K562 (cell line): ENCODE measurements at regions not wholly inside any gene's neighbourhood (a gene's known extent, or its start where the extent isn't known, plus 50 kb on each side); places are given as distances from the start of the nearest gene placed in this dataset.

Experiments used
- ATAC-seq: fragments of 200-7000 bp; cut with Tn5 transposase; 3 replicates; pipeline ENCODE4 v1.9.1; 2020; ENCODE audit warnings: moderate library complexity
- BruUV-seq: library from RNA; stranded (reverse); fragments of 400-500 nt; replicated peaks from 2 replicates; lab custom pipeline; 2021; lab: Mats Ljungman, UMichigan
- CTCF ChIA-PET: fragments of 300-600 bp; formaldehyde crosslinking; extraction: SDS; loops from one replicate; lab custom pipeline; 2021; ENCODE audit warnings: low intra/inter-chr PET ratio; lab: Yijun Ruan, JAX
- POLR2A ChIA-PET: fragments of 300-600, 350-650 bp; sonication (Branson Sonifier 250); formaldehyde crosslinking; extraction: SDS; loops from one replicate; lab custom pipeline; 2021; ENCODE audit warnings: antibody characterized with exemption, inconsistent platforms; lab: Yijun Ruan, JAX
- DNase-seq, 4 experiments: peaks; one replicate each; pipeline versions ENCODE4 v3.0.0 to v3.0.0-alpha.2; 2011 to 2018; ENCODE audit warnings: low spot score in 3 of 4, mixed read lengths in 3 of 4; ENCODE audit errors: extremely low read depth in 1 of 4
- FAIRE-seq: peaks from 2 replicates; lab custom pipeline; 2011; peaks lifted over from hg19 to GRCh38; lab: Jason Lieb, UNC
- H2AFZ ChIP-seq: 2 replicates; pipeline ENCODE4 v1.6.0; 2011; ENCODE audit warnings: low read depth, low read length, control low read depth, inconsistent platforms
- H3K27ac ChIP-seq: fragments of 200-600 bp; 3 replicates; pipeline ENCODE4 v1.8.0; 2011; ENCODE audit warnings: low read depth, mild to moderate bottlenecking, control low read depth, inconsistent platforms, low read length, moderate library complexity, mixed read lengths; ENCODE audit errors: extremely low read depth
- H3K27me3 ChIP-seq, 2 experiments: fragments of 300-600 bp in 1 of 2; 2 replicates in 1 of 2; 3 replicates in 1 of 2; pipeline versions ENCODE4 v1.6.0 to v1.8.0; 2011; ENCODE audit warnings: inconsistent platforms in 2 of 2, low read length in 2 of 2, mild to moderate bottlenecking in 1 of 2, mixed read lengths in 1 of 2, moderate library complexity in 1 of 2; ENCODE audit not compliant: control insufficient read depth in 2 of 2, insufficient read depth in 2 of 2
- H3K36me3 ChIP-seq: fragments of 300-600 bp; 3 replicates; pipeline ENCODE4 v1.8.0; 2011; ENCODE audit warnings: mild to moderate bottlenecking, low read length, inconsistent platforms; ENCODE audit not compliant: control insufficient read depth, insufficient read depth
- H3K4me1 ChIP-seq, 2 experiments: fragments of 200-600 bp in 1 of 2; replicated peaks in 1 of 2; 2 replicates in 1 of 2; 3 replicates in 1 of 2; pipeline versions ENCODE4 v1.5.1 to v1.8.0; 2011; ENCODE audit warnings: inconsistent platforms in 2 of 2, low read length in 2 of 2, mild to moderate bottlenecking in 1 of 2, mixed read lengths in 1 of 2, moderate library complexity in 1 of 2; ENCODE audit not compliant: control insufficient read depth in 2 of 2, insufficient read depth in 2 of 2
- H3K4me2 ChIP-seq: 2 replicates; pipeline ENCODE4 v1.6.1; 2011; ENCODE audit warnings: low read length, control low read depth, inconsistent platforms, mixed read lengths; ENCODE audit not compliant: insufficient read depth
- H3K4me3 ChIP-seq: fragments of 200-600 bp; sonication (generic), shearing (Covaris generic); 2 replicates; pipeline ENCODE4 v1.5.1; 2016; ENCODE audit warnings: control low read depth, inconsistent platforms
- H3K79me2 ChIP-seq: fragments of 200-600 bp; 3 replicates; pipeline ENCODE4 v1.8.0; 2011; ENCODE audit warnings: low read length, inconsistent platforms; ENCODE audit not compliant: control insufficient read depth, insufficient read depth
- H3K9ac ChIP-seq, 2 experiments: 2 replicates each; pipeline versions ENCODE4 v1.6.0 to v1.6.1; 2011; ENCODE audit warnings: low read depth in 2 of 2, low read length in 2 of 2, control low read depth in 1 of 2, inconsistent platforms in 1 of 2, mild to moderate bottlenecking in 1 of 2, mixed read lengths in 1 of 2; ENCODE audit not compliant: insufficient read depth in 1 of 2
- H3K9me1 ChIP-seq: one replicate; pipeline ENCODE4 v1.6.0; 2011; ENCODE audit warnings: inconsistent platforms, mild to moderate bottlenecking, low read length, moderate library complexity; ENCODE audit not compliant: control insufficient read depth, insufficient read depth
- H3K9me3 ChIP-seq: replicated peaks from 2 replicates; pipeline ENCODE4 v1.5.1; 2011; ENCODE audit warnings: low read depth, low read length, inconsistent platforms; ENCODE audit not compliant: control insufficient read depth, insufficient read depth
- H4K20me1 ChIP-seq: replicated peaks from 2 replicates; pipeline ENCODE4 v1.6.1; 2011; ENCODE audit warnings: low read length, inconsistent platforms, mixed read lengths; ENCODE audit not compliant: control insufficient read depth, insufficient read depth
- ATF7 ChIP-seq: fragments of 450-650 bp; IDR thresholded peaks from 2 replicates; pipeline ENCODE4 v1.7.1; 2014; ENCODE audit warnings: mild to moderate bottlenecking, moderate library complexity
- MCM7 ChIP-seq, 2 experiments: fragments of 450-650 bp; IDR thresholded peaks; 2 replicates each; pipeline ENCODE4 v1.6.1; 2016 to 2018
- POLR2B ChIP-seq: fragments of 450-650 bp; IDR thresholded peaks from 2 replicates; pipeline ENCODE4 v1.6.1; 2018; ENCODE audit warnings: low read depth; ENCODE audit not compliant: partially characterized antibody
- WGBS: fragments of 100-300 bp; shearing (Covaris generic); methylation state at CpG from one replicate; pipeline ENCODE4 v1.1.6; 2016; ENCODE audit warnings: low coverage, mixed read lengths; ENCODE audit not compliant: insufficient coverage; ENCODE audit errors: missing lambda C conversion rate; 5-methylcytosine and 5-hydroxymethylcytosine counted together
- in situ Hi-C: fragments of 300-500 bp; cut with MboI; formaldehyde crosslinking; loops from 4 replicates; pipeline ENCODE4 v1.15.0; 2018; ENCODE audit warnings: inconsistent platforms, mixed read lengths
- intact Hi-C: fragments of 100-400 bp; cut with micrococcal nuclease; formaldehyde crosslinking; loops from 2 replicates; pipeline ENCODE4 v1.14.2; 2022
- TF ChIP-seq, protein P1 (sequence below): sonication (generic); formaldehyde crosslinking; IDR thresholded peaks from 2 replicates; pipeline ENCODE4 v1.8.0; 2022; ENCODE audit warnings: missing genetic modification reagents, mild to moderate bottlenecking, borderline replicate concordance
- TF ChIP-seq, protein P2 (sequence below): fragments of 450-650 bp; IDR thresholded peaks from 2 replicates; pipeline ENCODE4 v1.6.1; 2016; ENCODE audit warnings: missing biosample characterization, missing genetic modification characterization

DNA sequence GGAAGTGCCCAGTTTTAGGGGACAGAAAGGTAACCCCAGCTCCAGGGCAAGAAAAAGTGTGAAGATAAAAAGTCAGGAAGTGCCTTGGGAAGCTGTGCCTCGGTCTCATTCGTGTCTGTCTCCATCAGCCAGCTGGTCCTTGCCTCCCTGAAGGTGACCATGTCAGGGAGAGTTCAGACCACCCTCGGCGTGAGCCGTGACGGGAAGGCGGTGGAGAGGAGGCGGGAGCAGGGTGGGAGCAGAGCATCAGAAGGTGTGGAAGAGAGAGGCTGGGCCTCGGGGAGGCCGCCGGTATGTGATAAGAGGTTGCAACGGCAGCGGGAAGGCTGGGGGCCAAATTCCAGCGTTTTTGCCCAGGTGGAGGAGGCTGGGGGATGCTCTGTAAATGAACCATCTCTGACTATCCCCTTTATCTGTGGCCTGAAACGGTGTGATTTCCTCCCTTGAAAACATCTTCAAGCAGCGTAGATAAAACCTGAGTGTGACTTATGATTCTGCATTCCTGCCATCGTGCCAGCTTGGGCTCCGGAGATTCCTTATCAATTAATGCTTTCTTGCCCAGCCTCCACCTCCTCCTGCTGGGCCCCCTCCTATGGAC, 251.8 kb downstream of the IRF8 start:
- Histone ChIP-seq H3K4me2 (no peak overlapping the region), H3K79me2 (no peaks in the 10 kb centered on the region), H3K27ac (no peak overlapping the region), H3K4me1 (no peaks in the 10 kb centered on the region), H3K27me3 (peaks cover 35 to 41% of the 10 kb centered on the region in 2 experiments), H2AFZ (no peak overlapping the region), H3K9me1 (no peaks in the 10 kb centered on the region), H3K4me3 (no peak overlapping the region), H4K20me1 (no peaks in the 10 kb centered on the region), H3K36me3 (no peaks in the 10 kb centered on the region), H3K9me3 (no peaks in the 10 kb centered on the region), H3K9ac (no peak overlapping the region)
- in situ Hi-C loops: no loop called here
- POLR2A ChIA-PET: no interaction called here
- CTCF ChIA-PET: no interaction called here
- under 1% methylated on average over 18 of the region's 18 CpGs for WGBS
- no peak for FAIRE-seq
- TF ChIP-seq MCM7 (IDR thresholded peaks at IDR 0.05): no peak
- ATAC-seq: no peak
- intact Hi-C loops: no loop called here
- DNase-seq: no peak
- no TSS peak for BruUV-seq

DNA sequence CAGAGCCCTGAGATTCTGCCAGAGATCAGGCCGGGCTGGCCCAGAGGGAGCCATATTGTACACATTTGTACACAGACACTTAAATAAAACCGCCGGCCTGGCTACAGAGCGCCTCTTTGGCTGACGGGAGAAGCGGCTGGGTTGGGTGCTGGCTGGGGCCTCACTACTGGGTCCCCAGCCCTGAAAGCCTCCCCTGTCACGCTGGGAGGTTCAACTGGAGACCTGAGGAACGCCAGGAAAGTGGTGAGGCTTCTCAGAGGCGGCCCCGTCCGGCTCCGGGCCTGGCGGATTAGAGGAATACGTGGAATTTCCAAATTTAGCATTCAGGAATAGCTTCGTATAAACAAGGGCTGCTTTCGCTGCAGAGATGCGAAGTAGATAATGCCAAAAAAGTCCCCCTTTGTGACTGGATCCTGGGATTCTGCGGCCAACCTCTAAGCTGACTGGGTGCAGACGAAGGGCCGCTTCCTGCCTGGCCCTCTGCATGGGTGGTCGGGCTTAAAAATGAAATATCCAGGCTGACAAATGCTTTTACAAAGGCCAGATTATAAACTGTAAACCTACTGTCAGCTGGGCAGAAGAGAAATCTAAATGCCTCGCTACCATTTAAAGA, 252.4 kb downstream of the IRF8 start:
- WGBS: 3% methylated on average over 22 of the region's 22 CpGs
- no peak for ATAC-seq
- H3K79me2 ChIP-seq: no peaks in the 10 kb centered on the region
- H3K4me1 ChIP-seq: no peaks in the 10 kb centered on the region
- CTCF ChIA-PET: no interaction called here
- H3K4me2 ChIP-seq: no peak overlapping the region
- BruUV-seq: no TSS peak
- no peaks in the 10 kb centered on the region for H4K20me1 ChIP-seq
- DNase-seq: no peak
- no peaks in the 10 kb centered on the region for H3K36me3 ChIP-seq
- H3K4me3 ChIP-seq: no peak overlapping the region
- H3K9me1 ChIP-seq: no peaks in the 10 kb centered on the region
- in situ Hi-C loops: no loop called here
- no peak for FAIRE-seq
- no peak overlapping the region for H3K27ac ChIP-seq
- no peak for TF ChIP-seq POLR2B
- TF ChIP-seq, protein P1, sequence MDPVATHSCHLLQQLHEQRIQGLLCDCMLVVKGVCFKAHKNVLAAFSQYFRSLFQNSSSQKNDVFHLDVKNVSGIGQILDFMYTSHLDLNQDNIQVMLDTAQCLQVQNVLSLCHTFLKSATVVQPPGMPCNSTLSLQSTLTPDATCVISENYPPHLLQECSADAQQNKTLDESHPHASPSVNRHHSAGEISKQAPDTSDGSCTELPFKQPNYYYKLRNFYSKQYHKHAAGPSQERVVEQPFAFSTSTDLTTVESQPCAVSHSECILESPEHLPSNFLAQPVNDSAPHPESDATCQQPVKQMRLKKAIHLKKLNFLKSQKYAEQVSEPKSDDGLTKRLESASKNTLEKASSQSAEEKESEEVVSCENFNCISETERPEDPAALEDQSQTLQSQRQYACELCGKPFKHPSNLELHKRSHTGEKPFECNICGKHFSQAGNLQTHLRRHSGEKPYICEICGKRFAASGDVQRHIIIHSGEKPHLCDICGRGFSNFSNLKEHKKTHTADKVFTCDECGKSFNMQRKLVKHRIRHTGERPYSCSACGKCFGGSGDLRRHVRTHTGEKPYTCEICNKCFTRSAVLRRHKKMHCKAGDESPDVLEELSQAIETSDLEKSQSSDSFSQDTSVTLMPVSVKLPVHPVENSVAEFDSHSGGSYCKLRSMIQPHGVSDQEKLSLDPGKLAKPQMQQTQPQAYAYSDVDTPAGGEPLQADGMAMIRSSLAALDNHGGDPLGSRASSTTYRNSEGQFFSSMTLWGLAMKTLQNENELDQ: no peak
- TF ChIP-seq, protein P2, sequence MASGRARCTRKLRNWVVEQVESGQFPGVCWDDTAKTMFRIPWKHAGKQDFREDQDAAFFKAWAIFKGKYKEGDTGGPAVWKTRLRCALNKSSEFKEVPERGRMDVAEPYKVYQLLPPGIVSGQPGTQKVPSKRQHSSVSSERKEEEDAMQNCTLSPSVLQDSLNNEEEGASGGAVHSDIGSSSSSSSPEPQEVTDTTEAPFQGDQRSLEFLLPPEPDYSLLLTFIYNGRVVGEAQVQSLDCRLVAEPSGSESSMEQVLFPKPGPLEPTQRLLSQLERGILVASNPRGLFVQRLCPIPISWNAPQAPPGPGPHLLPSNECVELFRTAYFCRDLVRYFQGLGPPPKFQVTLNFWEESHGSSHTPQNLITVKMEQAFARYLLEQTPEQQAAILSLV: no peak
- no peak for TF ChIP-seq ATF7
- TF ChIP-seq, all 486 proteins: peak for 0
- H3K9me3 ChIP-seq: no peaks in the 10 kb centered on the region
- H3K9ac ChIP-seq: no peak overlapping the region
- peaks cover 35 to 41% of the 10 kb centered on the region in 2 experiments for H3K27me3 ChIP-seq
- intact Hi-C loops: no loop called here
- no peak overlapping the region for H2AFZ ChIP-seq
- POLR2A ChIA-PET: no interaction called here
